Fibroblast of skin of right quadriceps (primary cell): ENCODE measurements at regions not wholly inside any gene's neighbourhood (a gene's known extent, or its start where the extent isn't known, plus 50 kb on each side); places are given as distances from the start of the nearest gene placed in this dataset.
A peak's percentile ranks its signal among the peaks of the same experiment; 100 is the strongest.
"Not testable (repeated sequence)": the region's sequence is repeated elsewhere in the genome, so short reads cannot be mapped to it uniquely, and the experiment has no call there.

Experiments used
- DNase-seq: peaks from one replicate; pipeline ENCODE4 v3.0.0-alpha.2; 2013

GRCh38 chr7:115789901-115790300 is 240.7 kb downstream of the TFEC start:
- DNase-seq: no peak

- DNase-seq: not testable (repeated sequence)
These were observed 241.1 kb downstream of the TFEC start for GRCh38 chr7:115789473-115789872.

- peak; percentile 18 for DNase-seq
These were observed 247.7 kb downstream of the TFEC start for GRCh38 chr7:115782696-115783490.

- DNase-seq: no peak
These were observed 251.0 kb downstream of the TFEC start for GRCh38 chr7:115779561-115779960.

GRCh38 chr7:115775981-115776380 is 254.6 kb downstream of the TFEC start:
- no peak for DNase-seq

- no peak for DNase-seq
These were observed 267.2 kb downstream of the TFEC start for GRCh38 chr7:115763347-115763746.

GRCh38 chr7:115758025-115758424 is 272.5 kb downstream of the TFEC start:
- no peak for DNase-seq

- DNase-seq: no peak
These were observed 276.3 kb downstream of the TFEC start for GRCh38 chr7:115754226-115754625.

- no peak for DNase-seq
These were observed 280.6 kb downstream of the TFEC start for GRCh38 chr7:115749924-115750323.

- peak; percentile 15 for DNase-seq
These were observed 282.3 kb downstream of the TFEC start for GRCh38 chr7:115748123-115748738.

- no peak for DNase-seq
These were observed 283.4 kb downstream of the TFEC start for GRCh38 chr7:115747174-115747573.

GRCh38 chr7:115740043-115740442 is 290.5 kb downstream of the TFEC start:
- DNase-seq: no peak

- peak; percentile 37 for DNase-seq
These were observed 295.9 kb downstream of the TFEC start for GRCh38 chr7:115734641-115735040.

- no peak for DNase-seq
These were observed 298.6 kb downstream of the TFEC start for GRCh38 chr7:115731796-115732471.

GRCh38 chr7:115728518-115728917 is 302.0 kb downstream of the TFEC start:
- no peak for DNase-seq

GRCh38 chr7:115724400-115725056 is 306.0 kb downstream of the TFEC start:
- no peak for DNase-seq

- no peak for DNase-seq
These were observed 308.1 kb downstream of the TFEC start for GRCh38 chr7:115722302-115722977.

GRCh38 chr7:115721293-115722217 is 309.0 kb downstream of the TFEC start:
- no peak for DNase-seq

GRCh38 chr7:115719963-115720362 is 310.6 kb downstream of the TFEC start:
- DNase-seq: no peak

- DNase-seq: no peak
These were observed 320.9 kb downstream of the TFEC start for GRCh38 chr7:115709664-115710063.

- DNase-seq: no peak
These were observed 322.6 kb downstream of the TFEC start for GRCh38 chr7:115708013-115708341.
